GM12874 (cell line): ENCODE measurements at regions not wholly inside any gene's neighbourhood (a gene's known extent, or its start where the extent isn't known, plus 50 kb on each side); places are given as distances from the start of the nearest gene placed in this dataset.

Experiments
- TF ChIP-seq, protein P1 (sequence below): IDR thresholded peaks from 2 replicates; pipeline ENCODE4 v1.5.1; 2011; ENCODE audit warnings: low read depth, mild to moderate bottlenecking, control low read depth, low read length, moderate library complexity; ENCODE audit not compliant: insufficient read depth

DNA sequence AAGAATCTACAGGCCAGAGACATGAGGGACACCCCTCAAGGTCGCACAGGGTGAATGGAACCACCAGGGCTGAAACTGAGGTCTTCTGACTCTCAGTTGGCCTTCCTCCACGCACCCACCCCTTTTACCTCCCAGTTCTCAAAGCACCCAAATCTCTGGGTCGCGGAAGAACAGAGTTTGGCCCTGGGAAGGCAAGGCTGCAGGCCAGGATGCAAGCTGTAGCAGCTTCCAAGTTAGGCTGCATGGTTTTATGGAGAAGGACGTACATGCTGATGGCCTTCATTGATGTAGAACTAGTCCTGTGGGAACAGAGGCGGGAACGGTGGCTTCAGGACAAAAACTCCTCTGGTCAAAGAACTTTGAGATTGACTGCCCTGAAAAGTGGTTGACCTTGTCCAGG, 143.5 kb upstream of the B3GAT1 start:
- TF ChIP-seq, protein P1, sequence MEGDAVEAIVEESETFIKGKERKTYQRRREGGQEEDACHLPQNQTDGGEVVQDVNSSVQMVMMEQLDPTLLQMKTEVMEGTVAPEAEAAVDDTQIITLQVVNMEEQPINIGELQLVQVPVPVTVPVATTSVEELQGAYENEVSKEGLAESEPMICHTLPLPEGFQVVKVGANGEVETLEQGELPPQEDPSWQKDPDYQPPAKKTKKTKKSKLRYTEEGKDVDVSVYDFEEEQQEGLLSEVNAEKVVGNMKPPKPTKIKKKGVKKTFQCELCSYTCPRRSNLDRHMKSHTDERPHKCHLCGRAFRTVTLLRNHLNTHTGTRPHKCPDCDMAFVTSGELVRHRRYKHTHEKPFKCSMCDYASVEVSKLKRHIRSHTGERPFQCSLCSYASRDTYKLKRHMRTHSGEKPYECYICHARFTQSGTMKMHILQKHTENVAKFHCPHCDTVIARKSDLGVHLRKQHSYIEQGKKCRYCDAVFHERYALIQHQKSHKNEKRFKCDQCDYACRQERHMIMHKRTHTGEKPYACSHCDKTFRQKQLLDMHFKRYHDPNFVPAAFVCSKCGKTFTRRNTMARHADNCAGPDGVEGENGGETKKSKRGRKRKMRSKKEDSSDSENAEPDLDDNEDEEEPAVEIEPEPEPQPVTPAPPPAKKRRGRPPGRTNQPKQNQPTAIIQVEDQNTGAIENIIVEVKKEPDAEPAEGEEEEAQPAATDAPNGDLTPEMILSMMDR: no peak

DNA sequence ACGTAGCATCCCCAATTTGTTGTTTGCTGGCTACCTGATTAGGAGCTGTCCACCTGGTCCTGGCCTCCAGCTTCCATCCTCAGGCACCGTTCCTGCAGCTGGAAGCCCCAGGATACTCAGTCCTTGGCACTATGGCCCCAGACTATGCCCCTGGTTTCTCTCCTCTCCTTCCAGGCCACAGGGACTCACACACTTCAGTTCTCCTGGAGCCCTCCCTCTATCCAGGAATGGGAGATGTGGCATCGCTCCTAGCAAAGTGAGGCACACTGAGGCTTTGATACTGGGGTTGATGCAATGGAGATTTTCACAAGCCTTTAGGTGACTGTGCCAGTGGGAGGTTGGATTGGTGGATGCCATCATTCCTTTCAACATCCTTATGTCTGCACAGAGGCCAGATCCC, 142.8 kb upstream of the B3GAT1 start:
- TF ChIP-seq, protein P1: no peak

DNA sequence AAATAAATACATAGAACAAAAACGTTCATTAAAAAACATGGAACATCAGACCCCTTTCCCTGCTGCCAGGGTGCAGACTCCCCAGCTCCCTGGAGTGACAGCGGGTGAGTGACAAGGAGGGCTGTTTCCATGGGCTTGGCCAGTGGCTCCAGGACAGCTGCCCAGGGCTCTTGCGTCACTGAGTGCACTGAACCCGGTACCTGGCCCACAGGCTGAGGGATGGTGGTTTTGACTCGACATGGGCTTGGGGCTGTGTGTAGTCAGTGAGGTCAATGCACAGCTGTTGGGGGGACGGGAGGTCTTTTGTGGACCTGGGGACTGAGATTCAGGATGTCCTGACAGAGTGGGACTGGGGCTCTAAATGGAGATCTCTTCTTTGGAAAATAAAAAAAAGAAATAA, 142.1 kb upstream of the B3GAT1 start:
- TF ChIP-seq, protein P1: no peak

DNA sequence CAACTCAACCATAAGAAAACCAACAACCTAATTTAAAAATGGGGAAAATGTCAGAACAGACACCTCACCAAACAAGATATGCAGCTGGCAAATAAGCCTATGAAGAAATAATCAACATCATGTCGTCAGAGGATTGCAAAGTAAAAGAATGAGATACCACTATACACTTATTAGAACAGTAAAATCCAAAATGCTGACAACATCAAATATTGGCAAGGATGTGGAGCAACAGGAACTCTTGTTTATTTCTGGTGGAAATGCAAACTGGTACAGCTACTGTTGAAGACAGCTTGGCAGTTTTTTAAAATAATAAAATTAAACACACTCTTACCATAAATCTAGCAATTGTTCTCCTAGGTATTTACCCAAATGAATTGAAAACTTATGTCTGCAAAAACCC, 140.7 kb upstream of the B3GAT1 start:
- TF ChIP-seq, protein P1: no peak

DNA sequence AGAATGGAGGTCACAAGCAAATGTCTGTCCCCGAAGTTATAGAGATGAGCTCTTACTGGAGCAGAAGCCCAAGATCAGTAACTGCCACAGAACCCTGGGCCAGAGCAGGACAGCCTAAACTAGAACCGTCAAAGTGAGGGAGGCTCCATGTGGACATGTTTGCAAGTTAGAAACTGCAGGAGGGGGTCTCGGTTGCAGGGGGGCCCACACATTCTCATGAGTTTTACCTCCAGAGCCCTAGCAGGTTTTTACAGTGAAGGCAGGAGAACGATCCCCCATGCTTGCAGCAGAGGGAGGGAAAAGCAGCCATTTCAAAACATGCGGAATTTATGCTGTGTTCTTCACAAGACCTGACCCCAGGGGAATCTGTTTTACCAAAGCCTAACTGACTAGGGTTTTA, 133.5 kb upstream of the B3GAT1 start:
- TF ChIP-seq, protein P1: no peak

DNA sequence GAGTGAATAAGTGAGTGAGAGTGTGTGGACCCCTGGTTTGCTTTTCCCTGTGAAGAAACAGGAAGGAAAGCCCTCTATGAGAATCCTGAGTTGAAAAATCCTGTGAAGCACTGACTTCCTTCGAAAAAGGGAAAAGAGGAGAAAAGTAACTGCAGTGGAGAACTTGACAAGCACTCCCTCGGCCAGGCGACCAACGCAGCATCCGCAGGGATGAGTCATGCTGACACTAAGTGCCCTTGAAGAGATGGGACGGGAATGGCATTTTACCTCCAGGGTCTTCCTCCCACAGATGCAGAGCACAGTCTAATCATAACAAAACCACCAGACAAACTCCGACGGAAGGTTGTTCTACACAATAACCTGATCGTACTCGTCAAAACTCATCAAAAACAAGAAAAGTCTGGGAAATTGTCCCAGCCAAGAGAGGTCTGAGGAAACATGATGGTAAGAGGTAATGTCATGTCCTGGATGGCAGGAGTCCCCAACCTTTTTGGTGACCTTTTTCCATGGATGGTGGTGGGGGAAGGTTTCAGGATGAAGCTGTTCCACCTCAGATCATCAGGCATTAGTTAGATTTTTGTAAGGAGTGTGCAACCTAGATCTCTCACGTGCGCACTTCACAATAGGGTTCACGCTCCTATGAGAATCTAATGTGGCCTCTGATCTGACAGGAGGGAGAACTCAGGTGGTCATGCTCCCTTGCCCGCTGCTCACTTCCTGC, 132.2 kb upstream of the B3GAT1 start:
- TF ChIP-seq, protein P1: no peak

DNA sequence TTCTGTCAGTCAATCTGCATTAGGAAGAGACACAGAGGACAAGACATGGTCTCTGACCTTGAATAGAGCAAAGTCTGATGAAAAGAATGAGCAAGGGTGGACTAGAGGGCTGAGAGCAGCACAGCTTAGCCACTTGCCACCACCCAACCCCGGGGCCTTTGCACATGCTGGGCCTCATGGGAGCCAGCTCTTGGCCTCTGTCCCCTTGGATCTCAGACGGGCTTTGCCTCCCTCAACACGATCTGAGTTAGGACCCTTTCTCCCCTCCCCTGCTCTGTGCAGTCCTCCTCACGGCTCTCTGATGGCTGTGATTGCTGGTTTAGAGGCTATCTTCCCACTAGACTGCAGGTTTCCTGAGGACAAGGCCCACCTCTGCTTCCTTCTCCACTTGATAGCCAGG, 131.6 kb upstream of the B3GAT1 start:
- TF ChIP-seq, protein P1: no peak
